NCI-H1105 treated with DMSO at 0.1 percent for 48 hours (cell line): ENCODE measurements at regions not wholly inside any gene's neighbourhood (a gene's known extent, or its start where the extent isn't known, plus 50 kb on each side); places are given as distances from the start of the nearest gene placed in this dataset.

Experiments used
- DNase-seq: peaks from one replicate; lab custom pipeline; 2025; lab: John Stamatoyannopoulos, UW

DNA sequence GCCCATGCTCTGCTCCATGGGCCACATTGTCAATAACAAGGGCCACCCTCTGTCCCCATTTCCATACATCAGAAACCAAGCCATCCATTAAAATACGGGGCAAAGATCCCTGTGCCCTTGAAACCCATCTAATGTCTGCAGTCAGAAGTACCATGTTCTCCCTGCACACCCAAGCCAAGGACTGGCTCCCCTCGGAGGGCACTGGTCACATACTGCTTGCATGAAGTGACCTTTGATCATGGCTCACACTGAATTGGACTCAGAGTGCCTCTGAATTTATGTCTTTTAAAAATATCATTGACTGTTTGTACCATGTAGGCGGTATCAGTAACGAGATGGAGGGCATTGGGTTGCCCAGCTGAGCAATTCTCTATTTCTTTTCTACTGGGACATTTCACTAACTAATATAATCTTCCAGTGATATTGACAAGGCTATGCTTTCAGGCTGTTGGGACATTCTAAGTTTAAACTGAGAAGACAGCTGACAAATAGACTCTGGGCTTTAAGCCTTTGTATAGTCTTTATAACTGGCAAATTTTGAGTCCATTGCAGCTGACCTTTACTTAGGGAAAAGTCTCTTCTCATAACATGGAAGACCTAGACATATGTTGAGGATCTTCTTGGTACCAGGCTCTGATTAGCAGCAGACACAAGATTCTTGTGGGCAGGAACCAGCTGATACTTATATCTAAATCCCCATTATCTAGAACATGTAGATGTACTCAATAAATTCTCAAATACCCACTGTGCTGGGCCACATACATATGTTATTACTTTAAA lies 214.3 kb downstream of the MYCN start:
- no peak for DNase-seq

DNA sequence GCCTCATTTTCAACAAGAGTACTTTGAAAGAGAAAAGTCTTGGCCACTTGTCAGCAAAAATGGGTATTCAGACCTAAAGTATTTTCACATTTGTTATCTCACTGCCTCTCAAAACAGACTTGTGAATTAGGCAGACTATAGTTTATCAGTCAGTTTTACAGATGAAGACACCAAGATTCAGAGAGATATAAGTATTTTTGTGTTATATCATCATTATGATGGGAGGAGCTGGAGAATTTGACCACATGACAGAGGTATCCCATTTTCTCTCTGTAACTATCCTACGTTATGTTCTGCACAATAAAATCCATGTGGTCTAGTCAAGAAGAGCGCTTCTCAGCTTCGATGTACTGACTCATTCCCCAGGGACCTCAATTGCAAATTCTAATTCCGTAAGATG lies 213.7 kb downstream of the MYCN start:
- no peak for DNase-seq

DNA sequence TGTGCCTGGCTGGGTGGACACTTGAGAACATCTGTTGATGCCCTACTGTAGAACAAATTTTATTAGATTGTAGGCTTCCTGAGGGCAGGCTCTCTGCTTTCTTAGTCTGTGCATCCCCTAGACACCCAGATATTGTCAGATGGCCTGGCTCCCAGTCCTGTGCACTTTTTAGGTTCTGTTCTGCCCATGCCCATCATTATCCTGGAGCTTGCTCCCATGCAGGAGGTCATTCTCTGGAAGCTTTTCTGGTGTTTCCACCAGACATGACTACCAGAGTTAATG lies 213.3 kb downstream of the MYCN start:
- no peak for DNase-seq

DNA sequence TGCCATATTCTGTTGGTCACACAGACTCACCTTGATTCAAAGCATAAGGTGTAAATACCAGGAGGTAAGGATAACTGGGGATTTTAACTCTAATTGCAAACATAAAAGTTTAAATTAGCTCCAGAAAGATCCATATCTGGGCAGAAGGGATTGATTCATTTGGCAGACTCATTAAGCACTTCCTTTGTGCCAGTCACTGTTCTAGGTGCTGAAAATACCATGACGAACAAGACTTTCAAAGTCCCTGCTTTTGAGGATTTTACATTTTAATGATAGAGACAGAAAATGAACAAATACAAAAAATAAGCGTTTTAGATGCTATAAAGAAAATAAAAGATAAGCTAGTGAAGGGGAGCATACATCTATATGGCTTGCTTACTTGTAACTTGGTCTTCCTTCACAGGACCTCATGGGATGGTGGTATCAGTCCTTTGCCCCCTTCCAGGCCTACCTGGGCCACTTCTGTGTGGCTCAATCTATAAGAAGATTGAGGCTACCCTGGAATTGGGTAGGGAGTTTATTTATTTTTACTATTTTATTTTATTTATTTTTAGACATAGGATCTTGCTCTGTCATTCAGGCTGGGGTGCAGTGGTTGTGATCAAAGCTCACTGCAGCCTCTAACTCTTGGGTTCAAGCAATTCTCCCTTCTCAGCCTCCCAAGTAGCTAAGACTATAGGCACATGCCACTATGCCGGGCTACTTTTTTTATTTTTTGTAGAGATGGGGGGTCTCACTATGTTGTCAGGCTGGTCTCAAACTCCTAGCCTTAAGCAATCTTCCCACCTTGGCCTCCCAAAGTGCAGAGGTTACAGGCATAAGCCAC lies 212.8 kb downstream of the MYCN start:
- no peak for DNase-seq

GRCh38 chr2:16152071-16152927 lies 211.9 kb downstream of the MYCN start:
- DNase-seq: no peak

DNA sequence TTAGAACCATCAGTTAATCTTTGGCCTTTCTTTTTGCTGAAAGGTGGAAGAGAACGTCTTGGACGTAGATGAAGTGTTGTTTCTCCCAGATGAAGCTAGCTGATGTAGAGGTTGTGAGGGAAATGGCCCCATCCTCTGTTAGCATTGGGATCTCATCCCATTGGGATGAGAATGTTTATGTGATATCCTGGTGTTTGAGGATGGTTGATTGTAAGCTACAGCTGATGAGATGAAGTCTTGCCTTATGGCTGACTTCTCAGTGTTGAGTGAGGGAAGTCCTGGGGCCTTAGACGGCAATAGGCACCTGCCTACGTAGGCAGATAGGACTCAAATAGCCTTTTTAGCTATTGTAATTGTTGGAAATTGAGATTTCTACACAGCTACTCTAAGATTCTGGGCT lies 211.3 kb downstream of the MYCN start:
- no peak for DNase-seq

DNA sequence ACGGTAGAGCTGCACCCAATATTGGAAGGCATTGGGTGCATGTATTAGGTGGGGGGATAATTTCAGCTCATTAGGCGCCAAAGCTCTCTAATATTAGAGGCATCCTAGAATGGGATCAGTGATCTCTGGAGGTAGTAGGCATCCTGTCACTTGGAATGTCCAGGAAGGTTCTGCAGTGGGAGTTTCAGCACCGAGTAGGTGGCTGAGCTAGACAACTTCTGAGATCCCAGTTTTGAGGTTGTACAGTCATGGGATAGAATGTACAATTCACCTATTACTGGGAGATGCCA lies 210.9 kb downstream of the MYCN start:
- no peak for DNase-seq

- DNase-seq: no peak
These were observed 210.3 kb downstream of the MYCN start for GRCh38 chr2:16150456-16151280.

DNA sequence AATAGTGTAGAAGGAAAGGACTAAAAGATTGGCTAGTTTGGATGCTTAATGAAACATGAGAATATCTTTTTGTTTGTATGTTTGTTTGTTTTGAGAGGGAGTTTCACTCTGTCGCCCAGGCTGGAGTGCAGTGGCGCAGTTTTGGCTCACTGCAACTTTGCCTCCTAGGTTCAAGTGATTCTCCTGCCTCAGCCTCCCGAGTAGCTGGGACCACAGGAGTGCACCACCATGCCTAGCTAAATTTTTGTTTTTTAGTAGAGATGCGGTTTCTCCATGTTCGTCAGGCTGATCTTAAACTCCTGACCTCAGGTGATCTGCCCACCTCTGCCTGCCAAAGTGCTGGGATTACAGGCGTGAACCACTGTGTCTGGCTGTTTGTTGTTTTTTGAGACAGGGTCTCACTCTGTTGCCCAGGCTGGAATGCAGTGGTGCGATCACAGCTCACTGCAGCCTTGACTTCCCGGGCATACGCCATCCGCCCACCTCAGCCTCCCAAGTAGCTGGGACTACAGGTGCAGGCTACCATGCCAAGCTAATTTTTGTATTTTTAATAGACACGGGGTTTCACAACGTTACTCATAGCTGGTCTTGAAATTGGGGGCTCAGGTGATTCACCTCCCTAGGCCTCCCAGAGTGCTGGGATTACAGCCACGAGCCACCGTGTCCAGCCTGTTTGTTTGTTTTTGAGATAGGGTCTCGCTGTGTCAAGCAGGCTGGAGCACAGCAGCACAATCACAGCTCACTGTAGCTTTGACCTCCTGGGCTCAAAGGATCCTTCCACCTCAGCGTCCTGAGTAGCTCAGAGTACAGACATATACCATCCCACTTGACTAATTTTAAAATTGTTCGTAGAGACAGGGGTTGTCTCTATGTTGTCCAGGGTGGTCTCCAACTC lies 209.2 kb downstream of the MYCN start:
- no peak for DNase-seq

- no peak for DNase-seq
These were observed 208.4 kb downstream of the MYCN start for GRCh38 chr2:16148632-16149348.

- no peak for DNase-seq
These were observed 202.3 kb downstream of the MYCN start for GRCh38 chr2:16142383-16143361.

DNA sequence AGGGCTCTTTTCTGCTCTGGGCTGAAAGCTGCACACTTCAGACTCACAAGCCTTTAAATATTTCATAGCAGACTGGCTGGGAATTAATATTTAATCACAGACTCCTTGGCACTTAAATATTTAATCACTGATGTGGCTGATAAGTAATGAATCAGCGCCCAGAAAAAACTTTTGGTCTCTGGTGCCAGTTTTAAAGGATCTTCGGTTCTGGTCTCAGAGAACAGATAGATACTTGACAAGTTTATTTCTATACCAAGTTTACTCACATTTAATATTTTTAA lies 201.2 kb downstream of the MYCN start:
- DNase-seq: no peak

- DNase-seq: no peak
These were observed 200.7 kb downstream of the MYCN start for GRCh38 chr2:16140771-16141640.

DNA sequence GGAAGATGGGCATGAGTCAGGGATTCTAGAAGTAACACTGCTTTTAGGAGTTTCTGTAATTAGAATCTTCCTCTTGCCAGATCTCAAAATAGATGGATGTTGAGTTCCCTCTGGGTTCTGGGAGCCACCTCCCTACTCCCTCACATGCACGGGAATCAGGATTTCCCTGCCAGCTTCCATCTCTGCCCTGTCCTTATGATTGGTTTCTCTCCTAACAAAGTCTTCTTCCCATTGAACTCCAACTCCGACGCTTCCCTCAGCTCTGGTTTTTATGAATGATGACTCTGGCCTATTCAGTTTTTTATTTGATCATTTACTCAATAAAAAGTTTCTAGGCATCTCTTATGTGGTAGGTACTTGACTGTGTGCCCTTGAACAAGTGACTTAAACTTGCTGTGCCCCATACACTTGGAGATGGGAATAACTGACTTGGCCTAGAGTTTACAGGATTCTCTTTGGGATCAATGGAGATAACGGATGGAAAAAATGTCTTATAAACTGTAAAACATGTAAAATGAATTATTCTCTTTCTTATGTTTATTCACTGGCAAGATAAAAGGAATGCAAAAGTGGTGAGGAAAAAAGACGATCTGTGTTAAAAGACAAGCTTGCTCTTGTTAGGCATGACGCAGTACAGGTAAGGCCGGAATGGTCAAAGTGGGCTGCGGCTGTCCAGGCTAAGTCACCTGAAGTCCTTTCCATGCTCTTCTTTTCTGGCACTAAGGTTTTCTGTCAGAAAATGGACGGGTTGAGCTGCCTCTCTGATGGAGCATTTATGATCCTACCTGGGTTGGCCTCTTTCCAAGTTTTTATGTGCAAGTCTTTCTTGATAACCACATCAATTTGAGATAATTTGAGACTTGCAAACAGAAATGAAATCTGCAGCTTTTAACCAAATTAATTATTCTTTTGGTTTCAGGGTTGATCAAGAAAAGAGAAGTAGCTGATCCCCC lies 199.6 kb downstream of the MYCN start:
- DNase-seq: peak; percentile 37

DNA sequence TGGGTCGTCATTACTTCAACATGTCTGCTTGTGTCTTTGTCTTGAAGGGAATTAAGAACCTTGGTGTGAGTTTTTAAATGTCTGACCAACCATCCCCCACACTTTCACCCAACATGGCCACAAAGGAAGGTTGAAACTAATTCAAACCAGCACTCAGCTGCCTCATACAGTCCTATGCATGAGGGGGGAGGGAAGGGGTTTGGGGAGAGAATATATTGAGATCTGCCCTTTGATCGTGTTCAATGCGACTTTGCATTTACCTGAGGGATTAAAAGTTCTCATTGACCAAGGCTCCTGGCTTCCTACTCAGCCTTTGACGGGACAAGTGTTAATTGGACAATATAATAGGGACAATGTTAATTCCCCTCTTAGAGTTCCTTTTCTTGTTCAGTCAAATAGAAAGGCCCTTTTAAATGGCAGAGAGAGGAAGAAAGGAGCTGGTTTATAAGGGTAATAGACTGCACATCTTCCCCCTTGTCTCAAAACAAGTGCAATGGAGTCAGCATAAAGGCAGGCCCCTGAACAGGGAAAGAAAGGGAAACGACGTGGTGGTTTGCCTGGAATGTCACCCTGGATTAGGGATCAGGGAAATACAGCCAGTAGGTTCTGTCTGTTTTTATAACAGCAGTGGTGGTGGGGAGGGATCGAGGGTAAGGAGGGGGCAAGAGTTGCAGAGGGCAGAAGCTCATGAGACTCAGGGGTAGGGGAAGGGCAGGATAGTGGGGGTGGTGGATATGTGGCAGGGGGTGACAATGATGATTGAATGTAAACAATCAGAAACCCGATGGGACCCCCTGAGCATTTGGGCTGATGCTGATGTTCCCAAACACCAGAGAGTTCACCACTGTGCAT lies 198.7 kb downstream of the MYCN start:
- DNase-seq: no peak

GRCh38 chr2:16137080-16137755 lies 196.9 kb downstream of the MYCN start:
- DNase-seq: no peak
